CMK (cell line): ENCODE measurements at regions not wholly inside any gene's neighbourhood (a gene's known extent, or its start where the extent isn't known, plus 50 kb on each side); places are given as distances from the start of the nearest gene placed in this dataset.

Source experiments
- DNase-seq: peaks from one replicate; pipeline ENCODE4 v3.0.0-alpha.2; 2010; ENCODE audit warnings: low read depth

DNA sequence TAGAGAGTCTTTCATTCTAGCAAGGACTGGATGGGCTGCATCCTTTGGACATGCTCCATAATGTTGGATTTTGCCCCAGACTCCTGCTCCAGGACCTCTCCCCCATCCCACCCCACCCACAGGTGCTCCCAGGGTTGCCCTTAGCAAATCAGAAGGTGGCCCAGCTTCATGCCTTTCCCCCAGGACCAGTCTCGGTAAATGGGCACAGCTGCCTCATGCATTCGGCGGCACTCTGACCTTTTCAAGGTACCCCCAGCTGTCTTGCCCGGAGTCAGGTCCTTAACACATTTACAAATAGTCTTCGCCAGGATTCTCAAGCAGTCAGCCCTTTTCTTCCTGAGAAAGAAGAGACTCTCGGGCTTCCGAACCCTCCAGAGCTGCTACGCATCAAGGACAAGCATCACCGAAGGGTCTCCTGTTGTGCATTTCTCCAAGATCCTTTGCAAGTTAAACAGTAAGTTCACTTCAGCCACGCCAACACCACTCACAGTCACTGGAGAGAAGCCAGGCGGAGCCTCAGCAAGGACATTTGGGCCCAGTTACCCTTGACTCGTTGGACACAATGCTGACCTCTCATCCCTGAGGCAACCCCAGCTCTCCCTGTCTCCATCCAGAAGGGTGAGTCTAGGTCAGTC lies 287.8 kb downstream of the FAM43A start:
- no peak for DNase-seq

DNA sequence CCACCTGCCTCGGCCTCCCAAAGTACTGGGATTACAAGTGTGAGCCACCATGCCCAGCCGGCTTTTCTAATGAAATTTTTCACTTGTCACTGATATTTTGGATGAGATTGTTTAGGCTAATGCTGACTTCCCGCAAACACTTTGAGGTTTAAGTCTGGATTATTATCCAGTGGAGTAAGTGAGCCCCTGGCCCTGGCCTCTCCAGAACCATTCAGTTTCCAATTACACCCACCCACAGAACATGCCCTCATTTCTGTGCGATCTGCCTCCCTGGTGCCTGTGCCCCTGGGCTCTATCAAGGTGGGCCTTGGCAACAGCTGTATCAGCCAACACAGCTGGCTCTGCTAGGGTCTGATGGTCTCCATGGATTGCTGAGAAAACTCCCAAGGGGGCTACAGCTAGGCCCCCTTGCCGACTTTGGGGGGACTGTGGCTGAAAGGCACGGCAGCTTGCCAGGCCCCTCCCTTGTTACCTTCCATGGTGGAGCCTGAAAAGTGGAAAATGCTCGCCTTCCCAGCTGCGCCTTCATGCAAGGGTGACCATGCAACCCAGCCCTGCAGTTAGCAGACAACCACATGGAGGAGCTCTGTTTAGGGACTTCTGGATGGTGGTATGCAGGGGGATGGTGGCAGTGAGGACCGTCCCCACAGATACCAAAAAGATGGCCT lies 288.9 kb downstream of the FAM43A start:
- no peak for DNase-seq

DNA sequence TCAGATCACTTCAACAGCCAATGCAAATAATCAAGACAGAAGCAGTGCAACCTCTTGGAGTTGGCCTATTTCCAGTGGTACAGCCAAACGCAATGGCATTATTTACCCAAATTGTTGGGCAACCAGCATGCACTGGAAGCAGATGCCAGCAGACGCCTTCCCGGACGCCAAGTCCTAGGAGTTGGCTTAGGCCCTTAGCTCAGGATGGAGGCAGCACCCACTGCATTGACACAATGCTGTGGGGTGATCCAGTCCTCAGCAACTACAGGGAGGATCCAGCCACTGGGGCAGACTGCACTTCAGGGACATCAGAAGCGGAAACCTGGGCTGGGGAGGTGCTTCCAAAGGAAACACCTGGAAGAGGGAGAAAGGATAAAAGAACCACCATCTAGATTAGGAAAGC lies 290.4 kb downstream of the FAM43A start:
- DNase-seq: no peak

DNA sequence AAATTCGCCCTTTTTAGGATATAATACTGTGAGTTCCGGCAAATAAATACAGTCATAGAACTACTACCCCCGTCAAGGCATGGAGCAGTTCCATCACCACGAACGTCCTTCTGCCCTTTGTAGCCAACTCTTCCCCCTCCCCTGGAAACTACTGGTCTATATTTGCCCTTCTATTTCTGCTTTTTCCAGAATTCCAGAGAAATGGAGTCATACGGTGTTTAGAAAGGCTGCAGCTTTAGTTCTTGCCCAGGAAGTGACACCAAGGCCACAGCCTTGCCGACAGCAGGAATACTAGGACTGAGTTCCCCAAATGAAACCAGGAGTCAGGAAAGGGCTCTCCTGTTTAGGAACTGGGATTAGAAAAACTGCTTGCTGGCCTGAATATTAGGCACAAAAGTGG lies 291.2 kb downstream of the FAM43A start:
- no peak for DNase-seq

DNA sequence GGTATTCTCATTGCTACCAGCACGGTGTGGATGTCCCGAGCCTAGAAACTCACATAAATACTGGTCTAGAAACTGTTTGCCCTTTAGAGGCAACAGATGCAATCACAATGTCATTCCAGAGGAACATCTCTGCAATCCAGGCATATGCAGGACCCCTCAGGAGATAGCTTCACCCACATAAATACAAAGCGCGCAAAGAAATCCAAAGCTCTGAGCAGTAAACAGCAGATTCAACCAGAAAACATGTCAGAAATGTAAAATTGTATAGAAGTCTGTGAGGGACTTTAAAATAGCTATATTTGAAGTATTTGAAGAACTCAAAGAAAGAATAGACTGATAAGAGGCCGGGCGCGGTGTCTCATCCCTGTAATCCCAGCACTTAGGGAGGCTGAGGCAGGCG lies 291.7 kb downstream of the FAM43A start:
- DNase-seq: no peak

DNA sequence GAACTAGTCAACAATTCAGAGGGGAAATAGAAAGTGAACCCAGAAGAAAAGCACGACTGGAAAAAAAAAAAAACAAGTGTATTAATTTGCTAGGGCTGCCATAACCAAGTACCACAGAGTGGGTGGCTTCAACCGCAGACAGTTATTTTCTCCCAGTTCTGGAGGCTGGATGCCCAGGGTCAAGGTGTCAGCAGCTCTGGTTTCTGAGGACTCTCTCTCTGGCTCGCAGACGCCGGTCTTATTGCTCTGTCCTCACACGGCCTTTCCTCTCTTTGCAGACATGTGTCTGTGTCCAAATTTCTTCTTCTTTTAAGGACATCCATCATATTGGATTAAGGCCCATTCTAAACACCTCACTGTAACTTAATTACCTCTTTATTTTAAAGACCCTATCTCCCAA lies 291.8 kb downstream of the XXYLT1 start:
- no peak for DNase-seq

DNA sequence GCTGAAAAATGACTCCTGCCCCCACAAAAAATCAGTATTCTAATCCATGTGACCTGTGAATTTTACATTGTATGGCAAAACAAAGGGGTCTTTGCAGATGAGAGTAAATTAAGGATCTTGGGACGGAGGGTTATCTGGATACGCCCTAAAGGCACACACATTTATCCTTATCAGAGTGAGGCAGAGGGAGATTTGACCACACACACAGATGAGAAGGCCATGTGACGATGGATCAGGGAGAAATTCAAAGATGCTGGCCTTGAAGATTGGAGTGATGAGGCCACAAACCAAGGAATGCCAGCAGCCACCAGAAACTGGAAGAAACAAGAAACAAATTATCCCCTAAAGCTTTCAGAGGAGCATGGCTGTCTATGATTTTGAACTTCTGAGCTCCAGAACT lies 288.5 kb downstream of the XXYLT1 start:
- DNase-seq: no peak

DNA sequence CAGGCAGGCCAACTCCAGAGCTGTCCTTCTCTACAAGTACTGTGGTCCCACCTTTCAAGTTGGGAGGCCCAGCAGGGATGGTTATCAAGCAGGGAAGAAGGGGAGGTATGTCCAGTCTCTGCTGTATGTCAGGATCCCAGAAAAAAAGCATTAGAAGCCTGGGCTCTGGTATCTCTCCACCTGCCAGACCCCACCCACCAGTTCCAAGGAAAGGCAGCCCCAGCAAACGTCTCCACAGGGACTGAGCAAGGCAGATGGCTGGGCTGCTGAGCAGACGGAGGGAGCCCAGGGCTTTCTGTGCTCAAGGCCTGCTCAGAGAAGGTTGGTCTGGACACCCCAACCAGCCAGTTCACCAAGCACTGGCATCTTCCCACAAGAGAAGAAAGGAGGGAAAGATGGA lies 287.8 kb downstream of the XXYLT1 start:
- DNase-seq: no peak

DNA sequence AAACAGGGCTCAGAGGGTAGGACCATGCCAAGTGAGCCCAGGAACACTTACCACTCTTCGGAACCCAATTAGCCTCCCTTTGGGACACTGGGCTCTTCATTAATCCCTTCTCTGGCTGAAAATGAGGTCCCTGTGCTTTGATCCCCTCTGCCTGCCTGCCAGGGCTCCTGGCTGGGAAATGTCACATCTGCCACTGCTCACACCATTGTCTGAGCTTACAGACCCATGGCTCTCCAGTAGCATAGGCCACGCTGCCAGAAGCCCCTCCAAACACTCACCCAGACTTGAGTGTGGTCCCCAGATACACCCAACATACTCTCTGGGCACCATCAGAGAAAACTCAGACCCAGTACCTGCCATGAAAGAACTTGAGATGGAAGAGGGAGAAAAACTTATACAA lies 287.3 kb downstream of the XXYLT1 start:
- DNase-seq: no peak

DNA sequence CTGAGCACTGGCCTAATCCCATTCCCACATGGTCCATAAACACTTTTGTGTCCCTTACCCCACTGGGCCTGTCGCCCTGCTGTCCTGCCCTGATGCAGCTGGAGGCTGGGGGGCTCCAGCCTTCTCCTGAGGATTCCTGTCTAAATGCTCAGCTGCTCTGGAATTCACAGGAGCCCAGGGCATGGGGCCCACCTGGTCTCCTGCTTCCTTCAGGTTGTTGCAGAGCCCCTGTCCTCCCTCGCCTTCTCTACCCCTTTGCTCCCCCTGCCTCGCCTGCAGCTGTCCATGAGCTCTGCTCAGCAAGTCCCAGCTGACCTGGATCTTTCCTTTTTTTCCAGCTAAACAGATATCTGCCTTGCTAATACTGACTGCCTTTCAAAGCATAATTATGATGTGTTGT lies 286.9 kb downstream of the XXYLT1 start:
- no peak for DNase-seq

DNA sequence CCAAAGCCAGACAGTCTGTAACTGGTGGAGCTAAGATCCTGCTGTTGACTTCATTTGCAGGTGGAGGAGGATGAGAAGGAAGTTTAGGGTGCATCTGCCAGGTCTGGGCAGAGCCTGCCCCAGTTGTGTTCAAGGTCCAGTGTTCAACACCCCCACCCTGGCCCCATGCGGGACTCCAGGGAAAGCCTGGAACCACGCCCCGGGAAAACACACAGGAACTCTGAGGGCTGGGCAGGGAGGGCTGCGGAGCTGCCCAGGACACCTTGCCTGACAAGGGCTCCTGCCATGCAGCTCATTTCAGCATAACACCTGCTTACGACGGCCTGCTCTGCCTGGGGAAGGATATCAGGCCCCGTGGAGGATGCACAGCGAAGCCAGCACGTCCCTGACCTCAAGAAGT lies 286.3 kb downstream of the XXYLT1 start:
- no peak for DNase-seq

DNA sequence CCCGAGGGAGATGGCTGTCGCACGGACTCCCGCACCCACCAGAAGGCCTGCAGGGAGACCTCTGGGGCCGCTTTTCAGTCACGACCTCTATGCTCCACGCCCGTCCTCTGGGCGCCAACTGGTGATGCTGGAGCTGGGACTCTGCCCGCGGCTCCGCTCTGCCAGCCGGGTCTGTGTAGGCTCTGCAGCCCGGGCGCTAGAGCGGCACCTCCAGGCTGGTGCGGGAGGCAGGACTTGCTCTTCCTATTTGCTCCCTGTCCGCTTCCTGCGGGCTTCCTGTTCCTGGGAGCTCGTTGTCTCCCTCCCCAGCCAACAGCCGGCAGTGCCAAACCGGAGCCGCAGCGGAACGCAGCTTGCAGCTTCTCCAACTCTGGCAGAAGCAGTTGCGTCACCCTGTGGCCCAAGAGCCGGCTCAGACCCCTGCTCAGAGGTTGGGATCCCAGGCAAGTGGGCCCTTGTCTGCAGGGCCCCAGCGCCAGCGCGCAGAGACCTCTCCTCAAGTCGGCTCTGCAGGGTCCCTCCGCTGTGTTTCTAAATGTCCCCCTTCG lies 285.9 kb downstream of the XXYLT1 start:
- DNase-seq: no peak

DNA sequence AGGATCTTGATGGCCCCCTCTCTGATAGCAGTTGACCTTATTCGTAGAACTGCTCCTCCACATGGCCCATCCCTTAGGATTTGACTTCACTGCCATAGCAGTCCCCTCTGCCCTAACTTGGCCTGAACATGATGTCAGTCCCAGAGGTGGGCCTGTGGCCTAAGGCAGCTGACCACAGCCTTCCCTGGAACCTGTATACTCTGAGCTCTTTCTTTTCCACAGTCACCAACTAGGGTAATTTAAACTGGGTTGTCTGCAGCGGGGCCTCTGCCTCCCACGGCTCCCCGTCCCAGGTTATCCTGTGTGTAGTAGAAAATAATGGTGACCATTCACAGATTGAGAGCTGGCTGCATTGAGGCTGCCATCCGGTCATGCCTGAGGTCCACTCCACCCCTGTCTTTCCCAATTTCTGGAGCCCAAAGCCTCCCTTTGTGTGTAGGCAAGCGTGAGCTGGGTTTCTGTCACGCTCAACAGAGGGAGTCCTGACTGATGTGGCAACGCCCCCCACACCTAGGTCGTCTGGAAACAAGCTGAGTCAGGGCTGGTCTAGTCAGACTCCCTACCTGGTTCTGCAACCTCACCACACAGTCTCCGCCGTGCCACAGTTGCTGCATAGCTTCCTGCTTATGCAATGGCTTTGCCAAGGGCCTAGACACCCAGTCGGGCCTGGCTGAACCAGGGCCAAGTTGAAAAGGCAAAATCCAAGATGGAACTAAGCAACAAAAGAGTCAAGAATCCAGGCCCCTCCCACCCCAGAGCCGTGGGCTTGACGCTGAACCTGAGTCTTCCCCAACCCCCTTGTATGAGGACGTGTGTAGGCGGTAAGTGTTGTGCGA lies 284.5 kb downstream of the XXYLT1 start:
- no peak for DNase-seq

DNA sequence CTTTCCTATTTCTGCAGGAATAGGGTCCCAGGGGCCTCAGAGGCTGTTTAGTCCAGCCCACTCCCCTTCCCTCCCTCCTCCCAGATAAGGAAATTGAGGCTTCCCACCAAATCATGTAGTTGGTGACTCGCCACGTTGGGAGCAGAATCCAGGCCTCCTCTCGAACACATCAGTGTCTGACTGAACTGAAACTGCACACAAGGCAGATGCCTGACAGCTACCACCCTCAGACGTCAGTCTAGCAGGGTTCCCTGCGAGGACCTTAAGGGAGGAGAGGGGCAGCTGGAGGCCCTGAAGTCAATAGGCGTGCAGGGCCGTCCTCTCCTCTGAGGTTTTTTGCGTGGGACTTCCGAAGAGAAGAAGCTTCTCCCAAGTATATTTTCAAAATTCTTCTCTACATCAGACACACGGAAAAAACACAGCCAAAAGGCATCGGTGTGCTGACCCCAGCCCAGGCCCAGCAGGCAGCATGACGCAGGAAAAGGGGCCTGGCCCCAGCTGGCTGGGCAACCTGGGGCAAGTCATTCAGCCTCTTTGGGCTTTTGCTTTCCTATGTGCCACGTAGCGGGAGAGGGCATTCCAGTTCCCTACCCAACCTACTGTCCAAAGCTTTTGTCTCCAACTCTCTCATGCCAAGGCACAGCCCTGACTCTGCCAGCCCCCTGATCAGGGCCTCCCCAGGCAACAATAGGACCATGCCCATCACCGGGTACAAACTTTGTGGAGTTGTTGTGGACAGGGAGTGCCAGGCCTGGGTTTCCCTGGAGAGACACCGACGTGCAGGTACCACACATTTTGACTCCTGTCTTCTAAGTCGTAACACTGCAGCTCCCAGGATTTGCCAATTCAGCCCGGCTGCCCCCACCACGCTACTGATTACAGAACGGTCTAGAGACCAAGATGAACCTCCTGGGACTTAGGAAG lies 283.1 kb downstream of the XXYLT1 start:
- no peak for DNase-seq

DNA sequence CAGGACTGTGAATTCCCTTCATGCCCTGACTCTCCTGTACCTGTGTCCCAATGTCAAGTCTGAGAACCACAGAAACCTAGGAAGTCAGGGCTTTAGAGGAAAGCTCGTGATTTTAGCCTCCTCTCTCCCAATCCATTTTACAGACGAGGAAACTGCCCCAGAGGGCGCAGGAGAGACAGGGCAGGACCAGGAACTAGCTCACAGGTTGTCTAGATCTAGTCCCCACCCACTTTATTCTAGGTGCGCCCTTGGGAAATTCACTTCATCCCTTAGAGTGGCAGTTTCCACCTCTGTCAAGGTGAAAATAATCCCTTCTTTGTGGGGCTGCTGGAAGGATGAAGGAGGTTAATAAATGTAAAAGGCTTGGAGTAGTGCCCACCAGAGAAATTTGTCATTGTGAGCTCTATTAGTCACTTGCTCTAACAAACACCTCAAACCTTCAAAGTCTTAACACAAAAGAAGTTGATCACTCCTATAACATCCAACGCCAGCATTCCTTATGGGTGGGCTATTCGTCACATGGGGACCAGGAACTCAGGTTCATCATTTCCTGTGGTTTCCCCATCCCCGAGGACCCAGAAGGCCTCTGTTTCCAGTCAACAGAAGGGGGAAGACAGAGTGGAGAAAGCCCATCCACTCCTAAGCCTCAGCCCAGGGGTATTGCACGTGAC lies 282.3 kb downstream of the XXYLT1 start:
- DNase-seq: no peak

DNA sequence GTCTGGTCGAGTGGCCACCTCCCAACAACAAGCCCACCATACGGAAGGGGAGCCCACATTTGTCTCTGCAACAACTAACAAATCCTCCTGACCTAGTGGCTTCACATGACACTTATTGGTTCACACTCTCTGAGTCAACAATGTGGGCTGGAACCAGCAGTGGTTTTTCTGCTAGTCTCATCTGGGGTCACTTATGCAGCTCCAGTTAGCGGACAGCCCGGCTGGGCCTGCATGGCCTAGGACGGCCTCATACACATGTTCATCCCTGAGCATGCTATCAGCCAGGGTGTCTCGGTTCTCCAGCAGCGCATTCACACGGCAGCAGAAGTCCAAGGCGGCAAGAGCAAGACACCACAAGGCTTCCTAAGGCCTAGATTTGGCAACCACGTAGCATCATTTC lies 281.7 kb downstream of the XXYLT1 start:
- DNase-seq: no peak

DNA sequence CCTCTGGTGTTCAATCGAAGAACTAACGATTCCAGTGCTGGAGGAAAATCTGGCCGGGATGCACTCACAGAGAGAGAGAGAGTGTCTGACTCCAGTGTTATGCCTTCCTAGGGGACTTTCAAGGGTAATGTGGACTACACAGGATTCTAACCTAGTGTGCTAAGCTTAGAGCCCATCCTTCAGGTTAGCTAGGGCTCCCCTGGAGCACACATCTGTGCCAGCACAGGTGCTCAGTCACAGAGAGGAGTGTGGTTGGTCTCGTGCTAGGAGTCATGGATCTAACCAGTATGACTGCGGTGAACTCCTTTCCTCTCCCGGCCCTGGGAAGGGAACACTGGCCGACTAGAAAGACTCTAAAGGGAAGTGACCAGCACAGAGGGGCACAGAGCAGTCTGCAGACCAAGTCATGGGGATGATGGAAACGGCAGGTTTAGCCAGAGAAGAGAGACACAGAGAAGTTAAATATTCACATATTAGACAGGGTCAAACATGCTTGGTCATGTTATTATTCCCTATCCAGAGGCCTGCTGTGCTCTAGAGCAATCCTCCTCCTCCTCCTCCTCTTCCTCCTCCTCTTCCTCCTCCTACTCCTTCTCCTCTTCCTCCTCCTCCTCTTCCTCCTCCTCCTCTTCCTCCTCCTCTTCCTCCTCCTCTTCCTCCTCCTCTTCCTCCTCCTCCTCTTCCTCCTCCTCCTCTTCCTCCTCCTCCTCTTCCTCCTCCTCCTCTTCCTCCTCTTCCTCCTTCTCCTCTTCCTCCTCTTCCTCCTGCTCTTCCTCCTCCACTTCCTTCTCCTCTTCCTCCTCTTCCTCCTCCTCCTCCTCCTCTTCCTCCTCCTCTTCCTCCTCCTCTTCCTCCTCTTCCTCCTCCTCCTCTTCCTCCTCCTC lies 280.3 kb downstream of the XXYLT1 start:
- DNase-seq: no peak

DNA sequence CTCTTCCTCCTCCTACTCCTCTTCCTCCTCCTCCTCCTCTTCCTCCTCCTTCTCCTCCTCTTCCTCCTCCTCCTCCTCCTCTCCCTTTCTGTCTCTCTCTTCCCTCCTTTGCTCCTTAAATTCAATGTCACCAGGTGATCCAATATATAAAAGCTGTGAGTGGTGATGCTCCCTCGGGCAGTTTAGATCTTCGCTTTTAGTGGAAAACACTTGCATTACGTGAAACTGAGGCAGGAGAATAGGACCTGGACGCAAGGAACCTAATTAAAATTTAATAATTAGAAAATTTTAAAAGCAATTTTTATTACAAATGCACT lies 279.7 kb downstream of the XXYLT1 start:
- no peak for DNase-seq

DNA sequence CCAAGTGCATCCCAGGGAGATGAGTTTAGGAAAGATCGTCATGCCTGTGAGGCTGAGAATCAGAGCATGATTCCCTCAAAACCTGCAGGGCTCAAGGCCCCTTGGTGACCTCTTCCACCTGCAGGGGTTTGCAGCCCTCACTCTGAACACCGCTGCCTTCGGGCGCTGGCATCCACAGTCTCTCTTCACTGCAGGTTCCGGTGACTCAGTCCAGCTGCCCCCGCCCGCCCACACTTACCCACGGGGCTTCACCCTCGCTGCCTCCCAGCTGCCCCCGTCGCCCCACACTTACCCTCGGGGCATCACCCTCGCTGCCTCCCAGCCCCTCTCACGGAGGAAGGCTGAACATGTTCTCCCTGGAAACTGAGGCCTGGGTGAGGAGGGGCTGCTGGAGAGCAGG lies 277.1 kb downstream of the XXYLT1 start:
- DNase-seq: no peak

DNA sequence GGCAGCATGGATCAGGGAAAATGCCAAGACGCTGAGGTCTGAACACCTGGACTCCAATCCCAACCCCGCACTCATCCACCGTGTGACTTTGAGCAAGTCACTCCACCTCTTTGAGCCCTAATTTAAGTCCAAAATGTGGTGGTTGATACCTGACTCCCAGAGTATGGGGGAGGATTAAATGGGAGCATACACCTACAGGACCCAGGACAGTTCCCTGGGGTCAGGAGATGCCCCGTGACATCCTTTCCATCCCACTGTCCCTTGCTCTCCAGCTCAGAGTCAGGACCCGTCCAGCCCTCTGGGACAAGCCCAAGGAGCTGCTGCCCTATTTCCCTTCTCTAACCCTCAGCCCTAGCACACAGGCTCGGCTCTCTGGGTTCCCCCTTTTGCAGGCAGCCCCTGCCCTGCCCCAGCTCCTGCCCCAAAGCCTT lies 276.4 kb downstream of the XXYLT1 start:
- no peak for DNase-seq

DNA sequence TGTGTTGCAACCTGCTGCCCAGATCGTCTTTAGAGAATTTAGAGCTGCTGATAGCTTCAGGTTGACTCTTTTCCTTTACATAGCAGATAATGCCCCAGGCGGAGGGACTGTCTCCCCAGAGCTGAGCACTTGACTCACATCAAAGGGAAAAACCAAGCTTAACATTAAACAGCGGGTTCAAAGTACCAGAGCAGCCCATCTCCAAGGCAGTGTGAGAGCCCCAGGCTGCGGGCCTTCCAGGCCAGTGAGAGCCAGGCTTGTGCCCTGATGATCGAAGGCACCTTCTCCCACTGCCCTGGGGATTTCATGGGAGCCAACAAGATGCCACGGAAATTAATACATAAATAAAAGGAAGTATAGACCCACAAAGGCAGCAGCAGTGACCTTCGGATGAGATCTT lies 275.6 kb downstream of the XXYLT1 start:
- DNase-seq: no peak
